Caki2 (cell line): ENCODE measurements at regions not wholly inside any gene's neighbourhood (a gene's known extent, or its start where the extent isn't known, plus 50 kb on each side); places are given as distances from the start of the nearest gene placed in this dataset.

Experiments used
- DNase-seq: peaks from one replicate; pipeline ENCODE4 v3.0.0-alpha.2; 2015; ENCODE audit warnings: low read depth
- in situ Hi-C: cut with HindIII; loops from 2 replicates; pipeline ENCODE4 v1.10.0; 2016; ENCODE audit warnings: low sequenced_read_pairs, low pct_unique_long_range_greater_than_20kb, mixed read lengths

DNA sequence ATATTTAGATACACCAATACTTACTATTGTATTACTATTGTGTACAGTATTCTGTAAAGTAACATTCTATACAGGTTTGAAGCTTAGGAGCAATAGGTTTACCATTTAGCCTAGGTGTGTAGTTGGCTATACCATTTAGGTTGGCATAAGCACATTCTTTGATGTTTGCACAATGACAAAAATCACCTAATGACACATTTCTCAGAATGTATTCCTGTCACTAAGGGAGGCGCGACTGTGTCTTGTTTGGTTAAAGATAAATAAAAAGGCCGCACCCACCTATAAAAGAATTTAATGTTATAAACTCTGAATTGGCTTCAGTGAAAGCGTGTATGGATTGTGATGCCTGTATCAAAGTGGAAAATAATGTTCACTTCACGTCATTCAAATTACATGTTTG lies 1815.4 kb upstream of the CDH6 start:
- no peak for DNase-seq
- in situ Hi-C loops: no loop called here

DNA sequence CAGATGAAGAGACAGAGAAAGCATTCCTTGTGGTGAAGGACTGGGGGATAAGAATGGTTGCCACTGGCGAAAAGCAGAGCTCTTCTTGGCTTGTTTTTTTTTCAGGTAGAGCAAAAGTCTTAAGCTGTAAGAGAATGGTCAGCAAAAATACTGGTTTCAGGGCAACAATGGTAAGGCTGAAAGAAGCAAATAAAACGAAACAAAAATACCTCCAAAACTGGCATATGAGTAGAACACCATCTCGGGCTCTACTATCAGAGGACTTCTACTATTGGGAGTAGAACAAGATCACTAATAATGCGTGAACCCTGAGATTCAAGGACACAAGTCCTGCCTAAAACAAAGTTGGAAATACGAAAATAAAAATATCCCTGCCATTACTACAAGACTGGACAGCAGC lies 1823.2 kb upstream of the CDH6 start:
- no peak for DNase-seq
- in situ Hi-C loops: no loop called here

DNA sequence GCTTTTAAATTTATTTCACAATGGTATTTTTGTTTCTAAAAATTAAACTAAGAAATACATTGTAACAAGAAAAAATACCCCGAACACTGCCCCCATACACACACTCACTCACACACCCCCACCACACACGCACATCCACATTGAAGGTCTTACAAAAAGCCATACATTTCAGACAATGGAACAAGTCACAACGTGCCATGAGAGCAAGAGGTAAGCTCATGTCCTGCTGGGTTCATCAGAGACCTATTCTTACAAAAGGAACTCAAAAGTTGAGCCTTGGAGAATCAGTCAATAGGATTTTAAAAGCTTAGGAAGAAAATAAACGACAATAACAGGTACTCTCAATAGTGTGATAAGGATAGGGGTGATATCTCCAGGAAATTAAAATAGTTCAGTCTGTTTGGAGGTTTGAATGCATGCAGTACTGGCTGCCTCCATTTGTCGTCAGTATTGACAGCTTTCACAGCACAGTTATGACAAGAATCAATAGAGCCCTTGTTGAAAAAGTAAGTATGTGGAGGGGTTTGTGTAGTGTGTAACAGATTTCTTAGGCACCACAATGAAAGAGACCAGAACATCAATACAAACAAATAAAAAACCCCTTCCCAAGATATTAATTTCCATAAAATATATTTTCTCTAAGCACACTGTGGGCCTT lies 1826.2 kb upstream of the CDH6 start:
- in situ Hi-C loops: no loop called here

DNA sequence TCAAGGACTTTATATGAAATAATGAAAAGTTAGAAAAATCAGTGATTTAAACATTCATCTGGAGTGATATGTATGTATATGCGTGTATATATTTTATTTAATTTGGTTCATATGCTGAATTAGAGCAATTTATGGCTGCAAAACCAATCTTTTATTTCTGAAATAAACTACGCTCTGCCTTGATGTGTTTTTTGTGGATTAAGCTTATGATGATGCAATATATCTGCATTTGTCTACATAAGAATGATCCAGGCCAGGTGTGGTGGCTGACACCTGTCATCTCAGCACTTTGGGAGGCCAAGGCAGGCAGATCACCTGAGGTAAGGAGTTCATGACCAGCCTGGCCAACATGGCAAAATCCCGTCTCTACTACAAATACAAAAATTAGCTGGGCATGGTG lies 1842.3 kb upstream of the CDH6 start:
- in situ Hi-C loops: no loop called here
- DNase-seq: no peak

More for the DNA sequence above, 1826.2 kb upstream of the CDH6 start:
- no peak for DNase-seq

DNA sequence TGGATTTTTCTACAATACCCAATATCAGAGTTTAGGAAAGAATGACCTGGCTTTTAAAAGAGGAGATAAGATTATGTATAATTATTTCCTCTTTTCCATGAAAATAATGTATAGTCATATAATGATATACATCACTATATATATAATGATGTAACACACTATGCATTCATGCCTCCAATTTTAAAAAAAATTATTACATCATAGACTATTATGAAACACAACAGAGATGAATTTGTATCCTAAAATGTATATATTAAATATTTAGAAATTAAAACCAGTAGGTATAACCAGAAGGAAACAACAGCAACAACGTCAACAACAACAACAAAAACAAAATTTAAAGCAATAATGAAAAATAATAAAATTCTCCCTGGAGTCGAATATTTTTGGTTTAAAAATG lies 1856.5 kb upstream of the CDH6 start:
- in situ Hi-C loops: no loop called here
- no peak for DNase-seq

DNA sequence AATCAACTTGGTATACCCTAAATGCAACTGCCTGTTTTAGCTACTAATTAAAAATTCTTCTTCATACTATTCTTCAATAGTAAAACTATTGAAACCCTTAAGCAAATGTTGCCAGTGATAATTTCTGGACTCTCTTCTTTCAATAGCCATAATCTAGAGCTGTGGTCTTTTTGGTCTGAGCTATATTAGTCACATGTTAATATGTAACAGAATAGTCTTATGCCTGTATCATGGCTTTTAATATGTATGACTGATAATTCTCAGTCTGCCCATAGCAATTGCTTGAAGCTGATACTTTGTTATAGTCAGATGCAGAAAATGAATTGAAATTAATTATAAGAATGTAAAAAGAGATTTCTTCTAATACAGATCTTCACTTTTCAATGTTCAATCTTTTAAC lies 1871.9 kb upstream of the CDH6 start:
- in situ Hi-C loops: no loop called here
- DNase-seq: no peak

DNA sequence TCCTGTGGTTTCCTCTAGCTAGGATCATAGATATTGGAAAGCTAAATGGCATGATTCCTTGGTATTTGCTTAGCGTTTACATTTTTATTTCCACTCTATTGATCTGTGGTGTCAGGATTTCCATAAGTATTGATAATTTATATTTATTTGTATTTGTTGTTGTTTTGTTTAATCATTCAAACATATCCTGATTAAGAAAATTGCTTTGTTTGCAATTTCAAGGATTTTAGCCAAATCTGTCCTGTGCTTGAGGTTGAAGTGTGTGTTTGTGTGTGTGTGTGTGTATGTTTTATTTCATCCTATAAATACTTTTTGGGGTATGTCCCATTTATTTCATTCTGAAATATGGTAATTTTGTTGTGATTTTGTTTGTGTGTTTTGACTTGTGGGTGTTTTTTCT lies 1884.1 kb upstream of the CDH6 start:
- DNase-seq: no peak
- in situ Hi-C loops: no loop called here

DNA sequence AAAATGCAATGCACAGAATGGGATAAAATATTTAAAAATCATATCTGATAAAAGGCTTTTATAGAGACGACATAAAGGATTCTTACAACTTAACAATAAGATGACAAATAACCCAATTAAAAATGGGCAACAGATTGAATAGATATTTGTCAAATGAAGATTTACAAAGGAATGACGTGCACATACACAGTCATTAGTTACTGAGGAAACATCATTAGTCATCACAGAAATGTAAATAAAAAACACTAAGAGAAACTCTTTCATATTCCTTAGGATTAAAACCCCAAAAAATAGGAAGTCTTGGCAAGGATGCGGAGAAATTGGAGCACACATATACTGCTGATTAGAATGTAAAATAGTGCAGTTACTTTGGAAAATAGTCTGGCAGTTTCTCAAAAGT lies 1886.0 kb upstream of the CDH6 start:
- in situ Hi-C loops: no loop called here
- no peak for DNase-seq

DNA sequence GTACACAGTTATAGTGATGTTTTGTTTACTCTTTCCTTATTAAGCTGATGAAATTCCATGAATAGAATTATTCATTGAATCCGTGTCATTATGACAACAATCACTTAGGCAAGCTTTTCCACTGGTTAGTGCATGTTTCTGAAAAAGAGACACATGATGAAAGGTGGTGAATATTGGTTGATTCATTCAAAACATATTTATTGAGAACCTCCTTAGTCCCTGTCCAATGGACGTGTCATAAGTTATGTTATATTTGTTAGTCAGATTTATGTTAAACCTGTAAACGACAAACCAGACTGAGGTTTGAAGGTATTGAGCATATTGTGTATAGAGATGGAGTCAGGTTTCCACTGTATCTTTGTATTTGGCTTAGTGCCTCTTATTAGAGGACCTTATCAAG lies 1888.9 kb upstream of the CDH6 start:
- in situ Hi-C loops: no loop called here
- DNase-seq: no peak

DNA sequence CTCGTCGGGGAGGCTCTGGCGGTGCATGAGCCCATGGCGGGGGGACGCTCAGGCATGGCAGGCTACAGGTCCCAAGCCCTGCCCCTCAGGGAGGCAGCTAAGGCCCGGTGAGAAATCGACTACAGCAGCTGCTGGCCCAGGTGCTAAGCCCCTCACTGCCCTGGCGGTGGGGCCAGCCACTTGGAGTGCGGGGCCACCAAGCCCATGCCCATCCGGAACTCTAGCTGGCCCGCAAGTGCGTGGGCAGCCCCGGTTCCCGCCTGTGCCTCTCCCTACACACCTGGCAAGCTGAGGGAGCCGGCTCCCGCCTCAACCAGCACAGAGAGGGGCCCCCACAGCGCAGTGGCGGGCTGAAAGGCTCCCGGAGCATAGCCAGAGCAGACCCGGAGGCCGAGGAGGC lies 1896.9 kb upstream of the CDH6 start:
- in situ Hi-C loops: no loop called here
- DNase-seq: no peak

DNA sequence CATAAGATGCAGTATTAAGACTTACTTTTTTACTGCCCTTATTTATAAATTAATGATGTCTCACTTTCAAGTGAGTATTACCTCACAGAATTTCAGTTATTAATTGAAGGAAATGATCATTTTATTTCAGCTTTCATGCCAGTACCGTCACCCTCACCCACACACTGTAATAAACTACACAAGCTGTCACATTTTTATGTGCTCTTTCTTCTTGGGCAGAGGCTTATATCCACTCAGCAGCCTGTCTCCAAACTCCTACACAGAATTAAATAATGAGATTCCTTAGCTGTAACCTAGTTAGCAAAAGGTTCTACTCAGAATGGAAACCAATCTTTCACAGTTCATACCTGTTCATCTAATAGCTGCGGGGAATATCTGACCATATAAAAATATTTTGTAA lies 1915.8 kb upstream of the CDH6 start:
- in situ Hi-C loops: no loop called here
- DNase-seq: no peak

DNA sequence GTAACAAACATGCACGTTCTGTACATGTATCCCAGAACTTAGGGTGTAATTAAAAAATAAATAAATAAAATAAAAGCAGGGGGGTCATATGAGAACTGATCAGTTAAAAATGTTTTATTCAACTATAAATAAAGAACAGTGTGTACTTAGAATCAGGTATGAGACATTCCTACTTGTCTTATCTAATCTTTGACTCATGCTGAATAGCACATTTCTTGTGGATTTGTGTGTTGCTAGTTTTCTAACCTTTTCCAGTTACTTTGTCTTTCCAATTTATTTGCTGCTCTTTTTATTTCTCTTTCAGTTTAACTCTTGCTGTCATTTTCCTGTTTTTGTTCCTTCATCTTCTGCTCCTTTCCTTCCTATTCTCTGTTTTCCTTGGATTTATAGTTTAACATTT lies 1917.1 kb upstream of the CDH6 start:
- in situ Hi-C loops: no loop called here
- no peak for DNase-seq

DNA sequence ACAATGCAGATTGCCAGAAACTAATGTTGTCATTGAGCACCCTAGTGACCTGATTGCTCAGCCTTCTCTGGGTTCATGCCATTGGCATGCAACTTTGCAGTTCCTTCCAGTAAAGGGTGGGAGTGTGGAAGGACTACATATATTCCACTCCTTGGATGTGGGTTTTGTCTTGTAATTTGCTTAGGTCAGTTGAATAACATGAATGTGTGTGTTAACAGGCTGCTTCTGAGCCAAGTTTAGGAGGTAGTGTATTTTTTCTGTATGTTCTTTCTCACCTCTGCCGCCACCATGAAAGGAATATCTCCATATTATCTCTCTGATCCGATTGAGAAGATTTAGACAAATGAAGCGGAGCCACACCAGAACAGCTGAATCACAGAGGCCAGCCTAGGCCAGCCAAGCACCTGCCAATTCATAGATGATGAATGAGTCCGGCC lies 1929.6 kb upstream of the CDH6 start:
- in situ Hi-C loops: no loop called here
- DNase-seq: no peak

DNA sequence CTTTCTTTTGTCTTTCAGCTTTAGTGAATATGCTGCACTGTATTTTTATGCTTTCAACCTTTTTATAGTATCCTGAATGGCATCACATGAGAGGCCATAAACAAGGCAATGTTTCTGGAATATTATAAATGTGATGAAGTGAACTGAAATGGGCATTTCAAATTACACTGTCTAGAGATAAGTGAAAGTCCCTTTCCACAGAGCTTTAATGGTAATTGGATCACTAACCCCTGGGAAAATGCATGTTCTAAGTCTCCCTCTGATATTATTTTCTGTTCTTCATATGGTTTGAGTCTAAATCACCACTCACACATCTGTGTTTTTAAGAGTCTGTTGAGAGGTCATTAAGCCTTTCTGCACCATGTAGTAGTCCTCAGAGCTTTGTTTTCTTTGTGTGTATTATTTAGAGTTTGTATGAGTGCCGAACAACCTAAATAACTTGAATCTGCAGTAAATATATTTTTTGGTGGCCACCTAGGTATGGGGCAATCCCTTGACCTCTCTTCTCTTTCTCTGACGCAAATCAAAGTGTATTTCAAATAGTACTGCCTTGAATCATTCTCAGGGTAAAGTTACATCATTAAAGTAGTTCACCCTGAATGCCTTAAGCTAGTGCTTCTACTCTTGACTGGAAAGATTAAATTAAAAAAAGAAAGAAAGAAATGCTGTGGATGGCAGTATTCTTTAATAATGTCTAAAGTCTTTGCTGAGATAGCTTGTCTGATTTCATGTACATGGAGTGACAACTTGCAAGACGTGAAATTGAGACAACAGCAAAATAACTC lies 1931.0 kb upstream of the CDH6 start:
- DNase-seq: no peak
- in situ Hi-C loops: no loop called here

DNA sequence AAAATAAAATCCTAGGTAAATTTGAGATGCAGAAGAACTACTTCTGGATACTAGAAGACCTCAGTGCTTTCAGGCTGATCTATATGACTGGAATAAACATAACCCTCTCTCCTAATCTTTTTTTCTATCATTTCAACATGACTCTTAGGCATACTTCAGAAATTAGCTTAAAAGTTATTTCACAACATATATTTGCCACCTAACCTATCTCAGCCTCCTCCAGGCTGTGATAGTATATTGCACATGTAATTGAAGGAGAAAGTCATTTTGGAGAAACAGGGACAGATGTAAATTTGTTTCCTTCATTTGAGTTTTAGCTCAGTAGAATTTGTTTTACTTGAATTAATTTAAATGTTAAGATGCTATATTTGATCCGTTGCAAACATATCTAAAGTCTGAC lies 1932.3 kb upstream of the CDH6 start:
- in situ Hi-C loops: no loop called here
- DNase-seq: no peak

DNA sequence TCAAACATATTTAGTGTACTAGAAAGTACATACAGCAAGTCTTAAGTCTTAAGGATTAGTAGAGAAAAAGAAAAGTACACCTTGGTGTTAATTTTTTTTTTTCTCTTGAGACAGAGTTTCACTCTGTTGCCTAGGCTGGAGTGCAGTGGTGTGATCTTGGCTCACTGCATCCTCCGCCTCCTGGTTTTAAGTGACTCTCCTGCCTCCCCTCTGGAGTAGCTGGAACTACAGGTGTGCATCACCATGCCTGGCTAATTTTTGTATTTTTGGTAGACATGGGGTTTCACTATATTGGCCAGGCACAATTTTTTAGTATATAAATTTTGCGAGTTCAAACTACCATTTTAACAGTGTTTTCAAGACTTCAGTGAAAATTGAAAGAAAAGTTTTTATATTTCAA lies 1941.1 kb upstream of the CDH6 start:
- no peak for DNase-seq
- in situ Hi-C loops: no loop called here

DNA sequence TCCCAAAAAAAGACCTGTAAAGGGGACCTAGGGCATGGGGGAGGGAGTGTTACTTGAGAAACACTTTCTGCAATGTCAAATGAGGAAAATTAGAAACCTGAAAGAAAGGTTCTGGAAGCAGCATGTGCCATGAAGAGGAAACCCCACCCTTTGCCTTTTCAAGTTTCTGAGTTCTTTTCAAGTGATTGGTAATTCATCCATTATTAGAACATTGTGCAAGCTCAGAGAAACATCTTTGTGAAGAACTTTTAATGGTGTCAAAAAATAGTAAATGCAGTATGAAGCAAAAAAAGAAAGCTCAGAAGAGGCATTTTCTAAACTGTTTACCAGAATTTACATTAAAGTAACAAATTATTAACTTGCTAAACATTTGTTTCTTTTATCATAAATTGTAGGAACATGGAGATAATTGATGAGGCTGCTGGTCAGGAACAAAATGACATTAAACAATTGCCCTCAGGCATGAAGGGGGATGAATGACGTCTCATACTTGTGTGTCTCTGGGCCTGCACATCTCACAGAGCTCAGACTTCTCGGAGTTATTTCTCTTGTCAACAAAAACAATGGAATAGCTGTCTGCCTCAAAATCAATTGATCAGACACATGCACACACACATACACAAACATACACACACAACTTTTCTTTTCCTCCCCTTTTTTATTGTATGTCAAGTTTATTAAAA lies 1946.0 kb upstream of the CDH6 start:
- in situ Hi-C loops: no loop called here

DNA sequence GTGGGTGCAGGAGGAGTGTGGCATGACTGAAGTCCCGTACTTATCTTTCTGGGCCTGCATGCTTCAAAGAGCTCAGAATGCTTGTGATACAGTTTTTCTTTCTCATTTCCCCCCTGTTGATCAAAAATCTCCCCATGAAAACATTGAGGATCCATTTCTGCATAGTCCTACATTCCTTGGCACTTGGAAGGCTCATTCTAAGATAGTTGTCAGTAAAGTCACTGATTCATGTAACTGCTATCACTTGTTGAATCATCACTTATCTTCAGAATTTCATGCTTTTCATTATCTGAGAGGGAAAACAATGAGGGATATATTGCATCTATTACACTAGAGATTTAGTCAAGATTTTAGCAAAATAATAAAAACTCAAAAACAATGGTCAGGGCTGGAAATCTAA lies 1953.1 kb upstream of the CDH6 start:
- in situ Hi-C loops: no loop called here
- DNase-seq: no peak

More for the DNA sequence above, 1946.0 kb upstream of the CDH6 start:
- no peak for DNase-seq

DNA sequence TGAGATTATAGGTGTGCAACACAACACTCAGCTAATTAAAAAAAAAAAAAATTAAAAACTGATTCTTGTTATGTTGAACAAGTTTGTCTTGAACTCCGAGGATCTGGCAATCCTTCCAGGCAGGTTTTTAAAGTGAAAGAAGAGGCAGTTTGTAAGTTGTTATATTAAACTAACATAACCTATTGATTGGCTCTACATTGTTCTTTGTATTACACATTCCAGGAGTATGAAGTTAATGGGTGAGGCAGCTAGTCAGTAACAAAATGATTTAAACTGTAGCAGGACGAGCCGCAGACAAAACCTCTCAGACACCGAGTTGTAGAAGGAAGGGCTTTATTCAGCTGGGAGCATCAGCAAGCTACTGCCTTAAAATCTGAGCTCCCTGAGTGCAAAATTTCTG lies 1953.9 kb upstream of the CDH6 start:
- DNase-seq: no peak
- in situ Hi-C loops: no loop called here

DNA sequence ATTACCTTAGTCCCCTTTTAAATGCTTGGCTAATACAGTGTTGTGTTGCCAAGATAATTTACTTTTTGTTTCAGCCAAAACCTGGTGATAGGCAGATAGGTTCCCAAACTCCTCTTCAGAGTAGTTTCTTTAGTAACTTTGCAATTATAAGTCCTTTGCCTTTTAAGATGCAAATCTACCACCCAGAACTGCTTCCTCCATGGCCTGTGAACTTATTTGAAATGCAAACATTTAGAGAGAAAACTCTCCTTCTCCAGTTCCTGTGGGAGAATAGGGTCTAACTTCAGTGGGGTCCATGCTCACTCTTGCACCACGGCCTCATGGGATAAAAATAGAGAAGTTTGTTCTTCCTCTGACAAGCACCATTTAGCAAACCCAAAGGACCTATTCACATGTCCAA lies 1955.4 kb upstream of the CDH6 start:
- in situ Hi-C loops: no loop called here
- no peak for DNase-seq
